Caco-2 (cell line): ENCODE measurements at regions not wholly inside any gene's neighbourhood (a gene's known extent, or its start where the extent isn't known, plus 50 kb on each side); places are given as distances from the start of the nearest gene placed in this dataset.
A peak's percentile ranks its signal among the peaks of the same experiment; 100 is the strongest.

Experiments
- BruUV-seq: library from RNA; stranded (reverse); fragments of 400-500 nt; replicated peaks from 2 replicates; lab custom pipeline; 2021; lab: Mats Ljungman, UMichigan
- CTCF ChIA-PET: fragments of 300-600 bp; sonication (Branson Sonifier 250); formaldehyde crosslinking; loops from one replicate; lab custom pipeline; 2022; ENCODE audit warnings: antibody characterized with exemption; lab: Charles Lee
- POLR2A ChIA-PET: fragments of 300-600 bp; sonication (Branson Sonifier 250); formaldehyde crosslinking; loops from one replicate; lab custom pipeline; 2022; ENCODE audit warnings: antibody characterized with exemption; lab: Charles Lee
- DNase-seq, 2 experiments: peaks; one replicate each; pipeline versions ENCODE4 v3.0.0 to v3.0.0-alpha.2; 2020 to 2022
- H3K27me3 ChIP-seq: replicated peaks from 2 replicates; pipeline ENCODE4 v1.6.0; 2011; ENCODE audit warnings: low read length; ENCODE audit not compliant: control insufficient read depth, insufficient read depth
- H3K36me3 ChIP-seq: 2 replicates; pipeline ENCODE4 v1.5.1; 2011; ENCODE audit warnings: low read length; ENCODE audit not compliant: control insufficient read depth, insufficient read depth
- H3K4me1 ChIP-seq: fragments of 250-450 bp; sonication (Bioruptor Pico); 2 replicates; pipeline ENCODE4 v1.5.1; 2020; ENCODE audit warnings: mild to moderate bottlenecking
- H3K4me3 ChIP-seq: 2 replicates; pipeline ENCODE4 v1.5.1; 2011; ENCODE audit warnings: low read depth, mild to moderate bottlenecking, control low read depth, low read length
- H3K9me3 ChIP-seq: fragments of 250-450 bp; sonication (Bioruptor Pico); 2 replicates; pipeline ENCODE4 v1.5.1; 2020; ENCODE audit warnings: mild to moderate bottlenecking, moderate library complexity
- H3K27ac Mint-ChIP-seq: one replicate; pipeline ENCODE4 v1.8.0; 2022; ENCODE audit warnings: mixed read lengths; ENCODE audit not compliant: unreplicated experiment
- H3K27me3 Mint-ChIP-seq: one replicate; pipeline ENCODE4 v1.8.0; 2022; ENCODE audit warnings: mixed read lengths; ENCODE audit not compliant: insufficient read depth, unreplicated experiment
- H3K36me3 Mint-ChIP-seq: one replicate; pipeline ENCODE4 v1.8.0; 2022; ENCODE audit warnings: mild to moderate bottlenecking, mixed read lengths; ENCODE audit not compliant: insufficient read depth, unreplicated experiment
- H3K4me1 Mint-ChIP-seq: one replicate; pipeline ENCODE4 v1.8.0; 2022; ENCODE audit warnings: low read depth, mixed read lengths; ENCODE audit not compliant: unreplicated experiment
- H3K4me3 Mint-ChIP-seq: one replicate; pipeline ENCODE4 v1.8.0; 2022; ENCODE audit warnings: mild to moderate bottlenecking, moderate library complexity, mixed read lengths; ENCODE audit not compliant: unreplicated experiment
- H3K9me3 Mint-ChIP-seq: one replicate; pipeline ENCODE4 v1.8.0; 2022; ENCODE audit warnings: mixed read lengths; ENCODE audit not compliant: unreplicated experiment
- intact Hi-C: fragments of 100-400 bp; cut with micrococcal nuclease; formaldehyde crosslinking; loops from one replicate; pipeline ENCODE4 v1.10.0; 2022; ENCODE audit not compliant: unreplicated experiment
- TF ChIP-seq, protein P1 (sequence below), 2 experiments: fragments of 200-600 bp in 1 of 2; IDR thresholded peaks; 1 replicate in 1 of 2; 2 replicates in 1 of 2; pipeline versions ENCODE4 v1.5.1 to v1.8.0; 2011 to 2022; ENCODE audit warnings: antibody characterized with exemption in 1 of 2, control low read depth in 1 of 2, inconsistent platforms in 1 of 2, low read depth in 1 of 2, low read length in 1 of 2, mild to moderate bottlenecking in 1 of 2, moderate library complexity in 1 of 2; ENCODE audit not compliant: insufficient read depth in 1 of 2, severe bottlenecking in 1 of 2, unreplicated experiment in 1 of 2

- Histone ChIP-seq H3K36me3 (no peaks in the 10 kb centered on the region), H3K9me3 (no peaks in the 10 kb centered on the region), H3K27me3 (peaks cover 2% of the 10 kb centered on the region), H3K4me3 (no peak overlapping the region), H3K4me1 (no peaks in the 10 kb centered on the region)
- ChIA-PET CTCF (no interaction called here), POLR2A (no interaction called here)
- Mint-ChIP-seq H3K9me3 (no peaks in the 10 kb centered on the region), H3K27me3 (peaks cover 5% of the 10 kb centered on the region), H3K4me1 (no peaks in the 10 kb centered on the region), H3K36me3 (no peaks in the 10 kb centered on the region), H3K4me3 (no peak overlapping the region), H3K27ac (no peak overlapping the region)
- TF ChIP-seq, protein P1, sequence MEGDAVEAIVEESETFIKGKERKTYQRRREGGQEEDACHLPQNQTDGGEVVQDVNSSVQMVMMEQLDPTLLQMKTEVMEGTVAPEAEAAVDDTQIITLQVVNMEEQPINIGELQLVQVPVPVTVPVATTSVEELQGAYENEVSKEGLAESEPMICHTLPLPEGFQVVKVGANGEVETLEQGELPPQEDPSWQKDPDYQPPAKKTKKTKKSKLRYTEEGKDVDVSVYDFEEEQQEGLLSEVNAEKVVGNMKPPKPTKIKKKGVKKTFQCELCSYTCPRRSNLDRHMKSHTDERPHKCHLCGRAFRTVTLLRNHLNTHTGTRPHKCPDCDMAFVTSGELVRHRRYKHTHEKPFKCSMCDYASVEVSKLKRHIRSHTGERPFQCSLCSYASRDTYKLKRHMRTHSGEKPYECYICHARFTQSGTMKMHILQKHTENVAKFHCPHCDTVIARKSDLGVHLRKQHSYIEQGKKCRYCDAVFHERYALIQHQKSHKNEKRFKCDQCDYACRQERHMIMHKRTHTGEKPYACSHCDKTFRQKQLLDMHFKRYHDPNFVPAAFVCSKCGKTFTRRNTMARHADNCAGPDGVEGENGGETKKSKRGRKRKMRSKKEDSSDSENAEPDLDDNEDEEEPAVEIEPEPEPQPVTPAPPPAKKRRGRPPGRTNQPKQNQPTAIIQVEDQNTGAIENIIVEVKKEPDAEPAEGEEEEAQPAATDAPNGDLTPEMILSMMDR (IDR thresholded peaks at IDR 0.05; ENCODE audit: insufficient read depth in 1 of 2, low read depth in 1 of 2, low read length in 1 of 2, severe bottlenecking in 1 of 2, unreplicated experiment in 1 of 2) = no peak
- intact Hi-C loops = no loop called here
- DNase-seq = no peak
- BruUV-seq = no TSS peak
These were observed 108.4 kb downstream of the FOXF2 start for GRCh38 chr6:1497761-1498105.

- peaks cover 5% of the 10 kb centered on the region for H3K27me3 Mint-ChIP-seq
- ChIA-PET CTCF (no interaction called here), POLR2A (no interaction called here)
- intact Hi-C loops = no loop called here
- H3K9me3 ChIP-seq = no peaks in the 10 kb centered on the region
- H3K27ac Mint-ChIP-seq = no peak overlapping the region
- no peaks in the 10 kb centered on the region for H3K36me3 ChIP-seq
- no peaks in the 10 kb centered on the region for H3K4me1 Mint-ChIP-seq
- DNase-seq = no peak
- H3K9me3 Mint-ChIP-seq = no peaks in the 10 kb centered on the region
- peaks cover 2% of the 10 kb centered on the region for H3K27me3 ChIP-seq
- H3K4me3 ChIP-seq = no peak overlapping the region
- no peaks in the 10 kb centered on the region for H3K36me3 Mint-ChIP-seq
- TF ChIP-seq, protein P1 (IDR thresholded peaks at IDR 0.05; ENCODE audit: insufficient read depth in 1 of 2, low read depth in 1 of 2, low read length in 1 of 2, severe bottlenecking in 1 of 2, unreplicated experiment in 1 of 2) = peak in 1 of 2 experiments; percentile 16
- no peak overlapping the region for H3K4me3 Mint-ChIP-seq
- no peaks in the 10 kb centered on the region for H3K4me1 ChIP-seq
- no TSS peak for BruUV-seq
These were observed 109.2 kb downstream of the FOXF2 start for GRCh38 chr6:1498491-1499113.

DNA sequence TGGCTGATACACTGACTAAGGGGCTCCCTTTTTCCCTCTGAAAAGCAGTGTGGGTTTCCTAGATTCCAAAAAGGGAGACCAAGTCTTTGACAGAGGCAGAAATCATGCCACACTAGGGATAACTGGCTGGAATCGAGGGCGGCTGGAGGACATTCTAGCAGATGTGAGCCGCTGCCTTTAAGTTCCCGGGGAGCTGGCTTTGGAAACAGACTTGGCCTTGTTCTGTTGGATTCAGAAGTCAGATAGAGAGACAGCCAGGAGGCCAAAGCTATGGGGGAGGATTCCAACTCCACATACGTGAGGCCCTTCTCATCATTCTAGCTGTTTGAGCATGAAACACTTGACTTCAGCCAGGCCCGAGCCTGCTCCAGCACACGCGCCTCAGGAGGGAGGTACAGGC, 109.9 kb upstream of the FOXC1 start:
- Mint-ChIP-seq H3K4me3 (no peak overlapping the region), H3K4me1 (no peaks in the 10 kb centered on the region), H3K27me3 (peaks cover 5% of the 10 kb centered on the region), H3K36me3 (no peaks in the 10 kb centered on the region), H3K27ac (no peak overlapping the region), H3K9me3 (no peaks in the 10 kb centered on the region)
- intact Hi-C loops = no loop called here
- no peak for DNase-seq
- ChIA-PET CTCF (no interaction called here), POLR2A (no interaction called here)
- no TSS peak for BruUV-seq
- H3K27me3 ChIP-seq = peaks cover 2% of the 10 kb centered on the region
- H3K9me3 ChIP-seq = no peaks in the 10 kb centered on the region
- H3K36me3 ChIP-seq = no peaks in the 10 kb centered on the region
- TF ChIP-seq, protein P1 (IDR thresholded peaks at IDR 0.05; ENCODE audit: insufficient read depth in 1 of 2, low read depth in 1 of 2, low read length in 1 of 2, severe bottlenecking in 1 of 2, unreplicated experiment in 1 of 2) = no peak
- no peak overlapping the region for H3K4me3 ChIP-seq
- no peaks in the 10 kb centered on the region for H3K4me1 ChIP-seq
